MM.1S (cell line): ENCODE measurements at regions not wholly inside any gene's neighbourhood (a gene's known extent, or its start where the extent isn't known, plus 50 kb on each side); places are given as distances from the start of the nearest gene placed in this dataset.

Source experiments
- DNase-seq: peaks from one replicate; pipeline ENCODE4 v3.0.0-alpha.2; 2015
- H2AFZ ChIP-seq: fragments of 300-600 bp; sonication (generic); 2 replicates; pipeline ENCODE4 v1.6.0; 2016; ENCODE audit warnings: antibody characterized with exemption, low read length
- H3F3A ChIP-seq: fragments of 300-600 bp; sonication (generic); 2 replicates; pipeline ENCODE4 v1.6.1; 2016; ENCODE audit warnings: mild to moderate bottlenecking, antibody characterized with exemption, low read length, moderate library complexity, mixed read lengths; ENCODE audit not compliant: insufficient read depth
- H3K27ac ChIP-seq: fragments of 300-600 bp; sonication (generic); 2 replicates; pipeline ENCODE4 v1.5.1; 2016; ENCODE audit warnings: mild to moderate bottlenecking, low read length
- H3K27me3 ChIP-seq: fragments of 300-600 bp; sonication (generic); replicated peaks from 2 replicates; pipeline ENCODE4 v1.6.0; 2016; ENCODE audit warnings: low read length; ENCODE audit not compliant: insufficient read depth
- H3K36me3 ChIP-seq: fragments of 300-600 bp; sonication (generic); replicated peaks from 2 replicates; pipeline ENCODE4 v1.6.1; 2016; ENCODE audit warnings: mild to moderate bottlenecking, low read length, mixed read lengths; ENCODE audit not compliant: insufficient read depth
- H3K4me1 ChIP-seq: fragments of 300-600 bp; sonication (generic); 2 replicates; pipeline ENCODE4 v1.6.1; 2016; ENCODE audit warnings: low read length, mixed read lengths
- H3K4me2 ChIP-seq: fragments of 300-600 bp; sonication (generic); 2 replicates; pipeline ENCODE4 v1.6.0; 2016; ENCODE audit warnings: low read depth, low read length
- H3K4me3 ChIP-seq: fragments of 300-600 bp; sonication (generic); 2 replicates; pipeline ENCODE4 v1.5.1; 2016; ENCODE audit warnings: low read length, mixed read lengths
- H3K79me2 ChIP-seq: fragments of 300-600 bp; sonication (generic); 2 replicates; pipeline ENCODE4 v1.6.1; 2016; ENCODE audit warnings: mixed run types, low read length, mixed read lengths
- H3K9ac ChIP-seq: fragments of 300-600 bp; sonication (generic); 2 replicates; pipeline ENCODE4 v1.6.1; 2016; ENCODE audit warnings: low read length, mixed read lengths
- H3K9me2 ChIP-seq: fragments of 300-600 bp; sonication (generic); replicated peaks from 2 replicates; pipeline ENCODE4 v1.6.1; 2016; ENCODE audit warnings: mild to moderate bottlenecking, low read length, mixed read lengths; ENCODE audit not compliant: insufficient read depth
- H3K9me3 ChIP-seq: fragments of 300-600 bp; sonication (generic); replicated peaks from 2 replicates; pipeline ENCODE4 v1.6.1; 2016; ENCODE audit warnings: mild to moderate bottlenecking, low read length, mixed read lengths; ENCODE audit not compliant: insufficient read depth
- H4K20me1 ChIP-seq: fragments of 300-600 bp; sonication (generic); 2 replicates; pipeline ENCODE4 v1.6.1; 2016; ENCODE audit warnings: mild to moderate bottlenecking, low read length, moderate library complexity, mixed read lengths; ENCODE audit not compliant: insufficient read depth
- CTCF ChIP-seq: fragments of 300-600 bp; sonication (generic); IDR thresholded peaks from 2 replicates; pipeline ENCODE4 v1.5.1; 2016; ENCODE audit warnings: antibody characterized with exemption, low read length, mixed read lengths
- EZH2 ChIP-seq: fragments of 300-600 bp; sonication (generic); optimal IDR thresholded peaks from 2 replicates; pipeline ENCODE3; 2017; ENCODE audit warnings: low read depth, mild to moderate bottlenecking, antibody characterized with exemption, low read length, mixed read lengths
- EZH2phosphoT487 ChIP-seq: fragments of 300-600 bp; sonication (generic); IDR thresholded peaks from 2 replicates; pipeline ENCODE4 v1.6.1; 2018; ENCODE audit warnings: antibody characterized with exemption, low read length

GRCh38 chr12:123071099-123071800 lies 79.6 kb downstream of the PITPNM2 start:
- Histone ChIP-seq H2AFZ (no peak overlapping the region), H3K9me3 (no peaks in the 10 kb centered on the region), H3K9ac (no peak overlapping the region), H3K4me2 (no peak overlapping the region), H3K27ac (no peak overlapping the region), H4K20me1 (no peaks in the 10 kb centered on the region), H3K79me2 (no peaks in the 10 kb centered on the region), H3K9me2 (no peaks in the 10 kb centered on the region), H3K27me3 (no peaks in the 10 kb centered on the region), H3F3A (no peaks in the 10 kb centered on the region), H3K4me3 (no peak overlapping the region), H3K36me3 (no peaks in the 10 kb centered on the region), H3K4me1 (no peaks in the 10 kb centered on the region)
- TF ChIP-seq CTCF (no peak), EZH2 (no peak), EZH2phosphoT487 (no peak)
- DNase-seq: no peak

GRCh38 chr12:123070267-123071081 lies 80.4 kb downstream of the PITPNM2 start:
- Histone ChIP-seq H3K4me3 (no peak overlapping the region), H2AFZ (no peak overlapping the region), H3K9me3 (no peaks in the 10 kb centered on the region), H3K27ac (no peak overlapping the region), H3K36me3 (no peaks in the 10 kb centered on the region), H3K9ac (no peak overlapping the region), H4K20me1 (no peaks in the 10 kb centered on the region), H3K27me3 (no peaks in the 10 kb centered on the region), H3K9me2 (no peaks in the 10 kb centered on the region), H3F3A (no peaks in the 10 kb centered on the region), H3K4me1 (no peaks in the 10 kb centered on the region), H3K4me2 (no peak overlapping the region), H3K79me2 (no peaks in the 10 kb centered on the region)
- no peak for DNase-seq
- TF ChIP-seq EZH2phosphoT487: no peak
- no peak for TF ChIP-seq EZH2
- no peak for TF ChIP-seq CTCF

GRCh38 chr12:123069436-123070266 lies 81.2 kb downstream of the PITPNM2 start:
- Histone ChIP-seq H3K27ac (no peak overlapping the region), H3K9me2 (no peaks in the 10 kb centered on the region), H3F3A (no peaks in the 10 kb centered on the region), H4K20me1 (no peaks in the 10 kb centered on the region), H3K36me3 (no peaks in the 10 kb centered on the region), H3K79me2 (no peaks in the 10 kb centered on the region), H3K27me3 (no peaks in the 10 kb centered on the region), H3K9me3 (no peaks in the 10 kb centered on the region), H2AFZ (no peak overlapping the region), H3K4me3 (no peak overlapping the region), H3K4me2 (no peak overlapping the region), H3K9ac (no peak overlapping the region), H3K4me1 (no peaks in the 10 kb centered on the region)
- DNase-seq: no peak
- no peak for TF ChIP-seq EZH2
- TF ChIP-seq EZH2phosphoT487: no peak
- no peak for TF ChIP-seq CTCF
